ENCODE measurements at regions not wholly inside any gene's neighbourhood (a gene's known extent, or its start where the extent isn't known, plus 50 kb on each side); places are given as distances from the start of the nearest gene placed in this dataset.

DNA sequence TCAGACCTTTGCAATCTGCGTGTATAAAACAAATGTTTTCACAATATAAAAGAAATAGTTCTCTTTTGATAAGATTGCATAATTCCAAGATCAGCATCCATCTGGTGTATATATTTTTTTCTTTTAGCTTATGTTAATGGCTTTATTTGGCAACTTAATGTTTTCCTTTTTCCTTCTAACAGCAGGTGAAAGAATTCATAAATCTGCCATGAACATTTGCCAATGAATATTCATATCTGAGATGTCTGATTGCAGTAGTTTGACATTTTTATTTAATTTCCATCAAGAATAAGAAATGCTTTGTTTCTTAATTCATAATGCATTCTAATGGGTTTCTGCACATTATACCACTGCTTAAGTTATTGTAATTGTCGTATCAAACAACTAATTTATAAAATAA lies 184.4 kb upstream of the ROBO2 start (continued):
- TF ChIP-seq, protein P1, sequence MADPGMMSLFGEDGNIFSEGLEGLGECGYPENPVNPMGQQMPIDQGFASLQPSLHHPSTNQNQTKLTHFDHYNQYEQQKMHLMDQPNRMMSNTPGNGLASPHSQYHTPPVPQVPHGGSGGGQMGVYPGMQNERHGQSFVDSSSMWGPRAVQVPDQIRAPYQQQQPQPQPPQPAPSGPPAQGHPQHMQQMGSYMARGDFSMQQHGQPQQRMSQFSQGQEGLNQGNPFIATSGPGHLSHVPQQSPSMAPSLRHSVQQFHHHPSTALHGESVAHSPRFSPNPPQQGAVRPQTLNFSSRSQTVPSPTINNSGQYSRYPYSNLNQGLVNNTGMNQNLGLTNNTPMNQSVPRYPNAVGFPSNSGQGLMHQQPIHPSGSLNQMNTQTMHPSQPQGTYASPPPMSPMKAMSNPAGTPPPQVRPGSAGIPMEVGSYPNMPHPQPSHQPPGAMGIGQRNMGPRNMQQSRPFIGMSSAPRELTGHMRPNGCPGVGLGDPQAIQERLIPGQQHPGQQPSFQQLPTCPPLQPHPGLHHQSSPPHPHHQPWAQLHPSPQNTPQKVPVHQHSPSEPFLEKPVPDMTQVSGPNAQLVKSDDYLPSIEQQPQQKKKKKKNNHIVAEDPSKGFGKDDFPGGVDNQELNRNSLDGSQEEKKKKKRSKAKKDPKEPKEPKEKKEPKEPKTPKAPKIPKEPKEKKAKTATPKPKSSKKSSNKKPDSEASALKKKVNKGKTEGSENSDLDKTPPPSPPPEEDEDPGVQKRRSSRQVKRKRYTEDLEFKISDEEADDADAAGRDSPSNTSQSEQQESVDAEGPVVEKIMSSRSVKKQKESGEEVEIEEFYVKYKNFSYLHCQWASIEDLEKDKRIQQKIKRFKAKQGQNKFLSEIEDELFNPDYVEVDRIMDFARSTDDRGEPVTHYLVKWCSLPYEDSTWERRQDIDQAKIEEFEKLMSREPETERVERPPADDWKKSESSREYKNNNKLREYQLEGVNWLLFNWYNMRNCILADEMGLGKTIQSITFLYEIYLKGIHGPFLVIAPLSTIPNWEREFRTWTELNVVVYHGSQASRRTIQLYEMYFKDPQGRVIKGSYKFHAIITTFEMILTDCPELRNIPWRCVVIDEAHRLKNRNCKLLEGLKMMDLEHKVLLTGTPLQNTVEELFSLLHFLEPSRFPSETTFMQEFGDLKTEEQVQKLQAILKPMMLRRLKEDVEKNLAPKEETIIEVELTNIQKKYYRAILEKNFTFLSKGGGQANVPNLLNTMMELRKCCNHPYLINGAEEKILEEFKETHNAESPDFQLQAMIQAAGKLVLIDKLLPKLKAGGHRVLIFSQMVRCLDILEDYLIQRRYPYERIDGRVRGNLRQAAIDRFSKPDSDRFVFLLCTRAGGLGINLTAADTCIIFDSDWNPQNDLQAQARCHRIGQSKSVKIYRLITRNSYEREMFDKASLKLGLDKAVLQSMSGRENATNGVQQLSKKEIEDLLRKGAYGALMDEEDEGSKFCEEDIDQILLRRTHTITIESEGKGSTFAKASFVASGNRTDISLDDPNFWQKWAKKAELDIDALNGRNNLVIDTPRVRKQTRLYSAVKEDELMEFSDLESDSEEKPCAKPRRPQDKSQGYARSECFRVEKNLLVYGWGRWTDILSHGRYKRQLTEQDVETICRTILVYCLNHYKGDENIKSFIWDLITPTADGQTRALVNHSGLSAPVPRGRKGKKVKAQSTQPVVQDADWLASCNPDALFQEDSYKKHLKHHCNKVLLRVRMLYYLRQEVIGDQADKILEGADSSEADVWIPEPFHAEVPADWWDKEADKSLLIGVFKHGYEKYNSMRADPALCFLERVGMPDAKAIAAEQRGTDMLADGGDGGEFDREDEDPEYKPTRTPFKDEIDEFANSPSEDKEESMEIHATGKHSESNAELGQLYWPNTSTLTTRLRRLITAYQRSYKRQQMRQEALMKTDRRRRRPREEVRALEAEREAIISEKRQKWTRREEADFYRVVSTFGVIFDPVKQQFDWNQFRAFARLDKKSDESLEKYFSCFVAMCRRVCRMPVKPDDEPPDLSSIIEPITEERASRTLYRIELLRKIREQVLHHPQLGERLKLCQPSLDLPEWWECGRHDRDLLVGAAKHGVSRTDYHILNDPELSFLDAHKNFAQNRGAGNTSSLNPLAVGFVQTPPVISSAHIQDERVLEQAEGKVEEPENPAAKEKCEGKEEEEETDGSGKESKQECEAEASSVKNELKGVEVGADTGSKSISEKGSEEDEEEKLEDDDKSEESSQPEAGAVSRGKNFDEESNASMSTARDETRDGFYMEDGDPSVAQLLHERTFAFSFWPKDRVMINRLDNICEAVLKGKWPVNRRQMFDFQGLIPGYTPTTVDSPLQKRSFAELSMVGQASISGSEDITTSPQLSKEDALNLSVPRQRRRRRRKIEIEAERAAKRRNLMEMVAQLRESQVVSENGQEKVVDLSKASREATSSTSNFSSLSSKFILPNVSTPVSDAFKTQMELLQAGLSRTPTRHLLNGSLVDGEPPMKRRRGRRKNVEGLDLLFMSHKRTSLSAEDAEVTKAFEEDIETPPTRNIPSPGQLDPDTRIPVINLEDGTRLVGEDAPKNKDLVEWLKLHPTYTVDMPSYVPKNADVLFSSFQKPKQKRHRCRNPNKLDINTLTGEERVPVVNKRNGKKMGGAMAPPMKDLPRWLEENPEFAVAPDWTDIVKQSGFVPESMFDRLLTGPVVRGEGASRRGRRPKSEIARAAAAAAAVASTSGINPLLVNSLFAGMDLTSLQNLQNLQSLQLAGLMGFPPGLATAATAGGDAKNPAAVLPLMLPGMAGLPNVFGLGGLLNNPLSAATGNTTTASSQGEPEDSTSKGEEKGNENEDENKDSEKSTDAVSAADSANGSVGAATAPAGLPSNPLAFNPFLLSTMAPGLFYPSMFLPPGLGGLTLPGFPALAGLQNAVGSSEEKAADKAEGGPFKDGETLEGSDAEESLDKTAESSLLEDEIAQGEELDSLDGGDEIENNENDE (IDR thresholded peaks at IDR 0.05; ENCODE audit: insufficient replicate concordance, low read length): no peak
- no peak for TF ChIP-seq GTF2F1 (IDR thresholded peaks at IDR 0.05; ENCODE audit: borderline replicate concordance, low read depth, low read length)
- TF ChIP-seq, protein P2, sequence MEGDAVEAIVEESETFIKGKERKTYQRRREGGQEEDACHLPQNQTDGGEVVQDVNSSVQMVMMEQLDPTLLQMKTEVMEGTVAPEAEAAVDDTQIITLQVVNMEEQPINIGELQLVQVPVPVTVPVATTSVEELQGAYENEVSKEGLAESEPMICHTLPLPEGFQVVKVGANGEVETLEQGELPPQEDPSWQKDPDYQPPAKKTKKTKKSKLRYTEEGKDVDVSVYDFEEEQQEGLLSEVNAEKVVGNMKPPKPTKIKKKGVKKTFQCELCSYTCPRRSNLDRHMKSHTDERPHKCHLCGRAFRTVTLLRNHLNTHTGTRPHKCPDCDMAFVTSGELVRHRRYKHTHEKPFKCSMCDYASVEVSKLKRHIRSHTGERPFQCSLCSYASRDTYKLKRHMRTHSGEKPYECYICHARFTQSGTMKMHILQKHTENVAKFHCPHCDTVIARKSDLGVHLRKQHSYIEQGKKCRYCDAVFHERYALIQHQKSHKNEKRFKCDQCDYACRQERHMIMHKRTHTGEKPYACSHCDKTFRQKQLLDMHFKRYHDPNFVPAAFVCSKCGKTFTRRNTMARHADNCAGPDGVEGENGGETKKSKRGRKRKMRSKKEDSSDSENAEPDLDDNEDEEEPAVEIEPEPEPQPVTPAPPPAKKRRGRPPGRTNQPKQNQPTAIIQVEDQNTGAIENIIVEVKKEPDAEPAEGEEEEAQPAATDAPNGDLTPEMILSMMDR (IDR thresholded peaks at IDR 0.05; ENCODE audit: control extremely low read depth in 1 of 3, insufficient read depth in 1 of 3, low read depth in 1 of 3, low read length in 3 of 3): no peak
- TF ChIP-seq EGR1 (IDR thresholded peaks at IDR 0.05; ENCODE audit: borderline replicate concordance, low read depth, low read length): no peak
- no peak for TF ChIP-seq NANOG (IDR thresholded peaks at IDR 0.05; ENCODE audit: insufficient read depth, low read depth, low read length, poor library complexity, severe bottlenecking)
- TF ChIP-seq, protein P3, sequence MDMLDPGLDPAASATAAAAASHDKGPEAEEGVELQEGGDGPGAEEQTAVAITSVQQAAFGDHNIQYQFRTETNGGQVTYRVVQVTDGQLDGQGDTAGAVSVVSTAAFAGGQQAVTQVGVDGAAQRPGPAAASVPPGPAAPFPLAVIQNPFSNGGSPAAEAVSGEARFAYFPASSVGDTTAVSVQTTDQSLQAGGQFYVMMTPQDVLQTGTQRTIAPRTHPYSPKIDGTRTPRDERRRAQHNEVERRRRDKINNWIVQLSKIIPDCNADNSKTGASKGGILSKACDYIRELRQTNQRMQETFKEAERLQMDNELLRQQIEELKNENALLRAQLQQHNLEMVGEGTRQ (IDR thresholded peaks at IDR 0.05; ENCODE audit: low read length): no peak
- TF ChIP-seq SP2 (IDR thresholded peaks at IDR 0.05; ENCODE audit: low read length): no peak
- no peak for TF ChIP-seq BCL11A (IDR thresholded peaks at IDR 0.05; ENCODE audit: low read depth in 2 of 2, low read length in 2 of 2)

Measured in H1 (cell line).